DMS53 (cell line): ENCODE measurements at regions not wholly inside any gene's neighbourhood (a gene's known extent, or its start where the extent isn't known, plus 50 kb on each side); places are given as distances from the start of the nearest gene placed in this dataset.

Experiments
- DNase-seq: peaks from one replicate; lab custom pipeline; 2025; lab: John Stamatoyannopoulos, UW

- no peak for DNase-seq
Measured at GRCh38 chr20:23136893-23137745, 51.0 kb upstream of the CD93 start.

GRCh38 chr20:23135449-23136420 lies 49.6 kb upstream of the CD93 start:
- no peak for DNase-seq
